GM18870 (cell line): ENCODE measurements at regions not wholly inside any gene's neighbourhood (a gene's known extent, or its start where the extent isn't known, plus 50 kb on each side); places are given as distances from the start of the nearest gene placed in this dataset.

Experiments
- ATAC-seq: cut with Tn5 transposase; IDR thresholded peaks from one replicate; pipeline ENCODE4 v1.9.1; 2021; ENCODE audit warnings: moderate library complexity; ENCODE audit not compliant: unreplicated experiment

GRCh38 chr2:220460257-220460985, 833.0 kb downstream of the SLC4A3 start:
- no peak for ATAC-seq

GRCh38 chr2:220463876-220464275, 836.4 kb downstream of the SLC4A3 start:
- no peak for ATAC-seq

- no peak for ATAC-seq
Measured at GRCh38 chr2:220465700-220466099, 838.3 kb downstream of the SLC4A3 start.

GRCh38 chr2:220466251-220466691, 838.8 kb downstream of the SLC4A3 start:
- no peak for ATAC-seq

- ATAC-seq = no peak
Measured at GRCh38 chr2:220469201-220469600, 841.8 kb downstream of the SLC4A3 start.

GRCh38 chr2:220473611-220474010, 846.2 kb downstream of the SLC4A3 start:
- ATAC-seq = no peak

GRCh38 chr2:220476877-220477276, 849.4 kb downstream of the SLC4A3 start:
- ATAC-seq = no peak

- no peak for ATAC-seq
Measured at GRCh38 chr2:220478305-220479058, 851.1 kb downstream of the SLC4A3 start.

GRCh38 chr2:220482716-220483115, 855.3 kb downstream of the SLC4A3 start:
- no peak for ATAC-seq

- no peak for ATAC-seq
Measured at GRCh38 chr2:220489121-220489520, 861.7 kb downstream of the SLC4A3 start.

- no peak for ATAC-seq
Measured at GRCh38 chr2:220491670-220492069, 864.2 kb downstream of the SLC4A3 start.

- ATAC-seq = no peak
Measured at GRCh38 chr2:220493871-220494525, 866.6 kb downstream of the SLC4A3 start.

GRCh38 chr2:220496513-220496912, 869.1 kb downstream of the SLC4A3 start:
- ATAC-seq = no peak

GRCh38 chr2:220499225-220499624, 871.8 kb downstream of the SLC4A3 start:
- no peak for ATAC-seq

- ATAC-seq = no peak
Measured at GRCh38 chr2:220502539-220502938, 875.1 kb downstream of the SLC4A3 start.

- ATAC-seq = no peak
Measured at GRCh38 chr2:220503431-220503830, 876.0 kb downstream of the SLC4A3 start.

GRCh38 chr2:220504938-220505503, 877.6 kb downstream of the SLC4A3 start:
- no peak for ATAC-seq

GRCh38 chr2:220506466-220506865, 879.0 kb downstream of the SLC4A3 start:
- no peak for ATAC-seq

- ATAC-seq = no peak
Measured at GRCh38 chr2:220509096-220509757, 881.8 kb downstream of the SLC4A3 start.

GRCh38 chr2:220509966-220510365, 882.5 kb downstream of the SLC4A3 start:
- ATAC-seq = no peak

GRCh38 chr2:220510668-220511067, 883.2 kb downstream of the SLC4A3 start:
- ATAC-seq = no peak
